ENCODE measurements at regions not wholly inside any gene's neighbourhood (a gene's known extent, or its start where the extent isn't known, plus 50 kb on each side); places are given as distances from the start of the nearest gene placed in this dataset.

GRCh38 chr9:106623558-106623957 lies 239.4 kb upstream of the ZNF462 start:
- TF ChIP-seq CTCF (IDR thresholded peaks at IDR 0.05) (no peak), MLX (CRISPR knock-in tag; IDR thresholded peaks at IDR 0.05) (no peak), NR1H2 (CRISPR knock-in tag; IDR thresholded peaks at IDR 0.05) (no peak), FOXP1 (CRISPR knock-in tag; IDR thresholded peaks at IDR 0.05; ENCODE audit: borderline replicate concordance) (no peak), FOXJ3 (CRISPR knock-in tag; IDR thresholded peaks at IDR 0.05; ENCODE audit: borderline replicate concordance) (no peak), NFE2L1 (CRISPR knock-in tag; IDR thresholded peaks at IDR 0.05) (no peak), NR3C1 (CRISPR knock-in tag; conservative IDR thresholded peaks at IDR 0.05; ENCODE audit: low read depth) (no peak), TP53 (CRISPR knock-in tag; IDR thresholded peaks at IDR 0.05) (no peak), NR2C2 (CRISPR knock-in tag; IDR thresholded peaks at IDR 0.05) (no peak), ZBTB43 (CRISPR knock-in tag; IDR thresholded peaks at IDR 0.05) (no peak), KAT7 (CRISPR knock-in tag; IDR thresholded peaks at IDR 0.05; ENCODE audit: borderline replicate concordance) (no peak)

All from WTC11 (cell line).